ENCODE measurements at regions not wholly inside any gene's neighbourhood (a gene's known extent, or its start where the extent isn't known, plus 50 kb on each side); places are given as distances from the start of the nearest gene placed in this dataset.
"Not testable (repeated sequence)": the region's sequence is repeated elsewhere in the genome, so short reads cannot be mapped to it uniquely, and the experiment has no call there.

DNA sequence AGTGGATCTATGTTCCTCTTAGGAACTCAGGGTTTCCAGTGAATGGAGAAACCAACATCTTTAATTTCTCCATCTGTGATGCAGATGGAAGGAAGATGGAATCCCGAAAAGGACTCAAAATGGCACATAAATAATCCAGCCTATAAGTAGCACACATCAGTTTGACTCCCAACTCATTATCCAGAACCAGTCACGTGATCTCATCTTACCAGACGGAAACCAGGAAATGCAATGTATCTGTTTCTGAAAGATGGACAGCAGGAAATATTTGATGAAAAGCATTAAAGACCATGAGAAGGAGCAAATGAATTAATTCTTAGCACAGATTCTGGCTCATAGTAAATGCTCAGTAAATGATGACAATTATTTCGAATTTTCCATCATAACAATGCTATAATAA is 443.1 kb upstream of the FMR1 start:
- no peak for DNase-seq

DNA sequence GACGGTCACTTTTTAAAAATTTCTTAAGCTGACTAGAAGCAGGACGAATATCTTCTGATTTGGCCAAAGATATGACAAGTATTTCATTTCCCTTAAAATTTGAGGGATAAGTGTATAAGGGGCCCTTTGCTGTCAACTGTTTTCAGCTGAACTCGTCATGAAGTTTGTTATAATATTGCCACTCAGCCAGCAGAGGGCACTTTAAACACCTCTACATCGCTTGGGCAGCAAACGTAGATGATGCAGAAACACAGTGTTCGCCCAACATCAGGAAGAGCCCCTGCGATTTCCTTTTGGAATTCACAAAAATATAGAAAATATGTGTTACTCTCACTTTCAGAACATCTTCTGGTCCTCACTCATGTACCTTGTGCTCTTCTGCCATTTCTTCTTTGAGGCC is 435.7 kb upstream of the FMR1 start:
- DNase-seq, result peak in 1 of 51 donors; percentile 0

DNA sequence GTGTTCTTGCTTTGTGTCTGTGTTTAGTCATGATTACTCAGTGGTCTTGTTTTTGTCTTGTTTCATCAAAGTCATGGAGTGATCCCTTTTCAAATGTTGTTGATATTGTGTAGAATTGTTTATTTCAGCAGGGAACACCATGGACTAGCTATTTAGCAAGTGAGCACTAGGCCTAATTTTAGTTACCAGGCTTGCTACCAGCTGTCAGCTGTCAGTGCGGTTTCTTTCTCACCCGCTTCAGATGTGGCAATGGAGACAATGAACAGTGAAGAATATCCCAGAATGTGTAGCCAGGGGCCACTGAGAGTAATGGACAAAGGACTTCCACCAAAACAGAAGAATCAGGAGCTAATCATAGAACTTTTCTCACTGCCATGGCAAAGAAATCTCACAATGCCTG is 432.8 kb upstream of the FMR1 start:
- no peak for DNase-seq

DNA sequence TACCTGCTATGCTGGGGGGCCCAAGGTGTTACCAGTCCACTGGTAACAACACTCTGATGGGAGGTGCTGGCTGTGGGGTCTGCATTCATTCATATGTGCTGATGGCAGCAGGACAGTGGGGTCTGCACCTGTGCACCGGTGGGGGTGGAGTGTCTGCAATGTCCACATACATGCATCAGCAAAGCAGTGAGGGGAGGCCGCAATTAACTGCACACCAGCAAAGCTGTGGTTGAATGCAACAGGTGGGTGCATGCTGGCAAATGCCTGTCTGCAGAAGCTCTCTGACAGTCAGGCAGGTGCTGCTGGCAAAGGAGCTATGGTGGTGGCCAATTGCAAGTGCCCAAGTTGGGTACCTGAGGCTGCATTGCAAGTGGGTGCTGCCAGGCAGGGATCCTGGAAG is 426.5 kb upstream of the FMR1 start:
- no peak for DNase-seq

DNA sequence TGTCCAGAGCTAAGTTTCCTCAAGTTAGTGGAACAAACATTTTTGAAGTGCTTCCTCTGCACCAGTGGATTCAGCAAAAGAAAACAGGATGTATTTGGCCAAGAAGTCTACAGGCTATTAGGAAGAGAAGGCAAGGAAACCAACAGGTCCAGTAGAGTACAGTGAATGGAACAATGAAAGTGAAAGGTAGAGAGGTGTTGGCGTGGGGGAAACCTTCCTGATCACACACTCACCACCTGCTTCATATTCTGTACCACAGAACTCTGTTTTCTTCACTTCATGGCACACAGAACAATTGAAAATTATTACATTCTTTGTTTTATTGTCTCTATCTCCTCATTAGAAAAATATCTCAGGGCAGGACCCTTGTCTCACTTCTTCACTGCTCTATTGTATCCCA is 417.4 kb upstream of the FMR1 start:
- no peak for DNase-seq

DNA sequence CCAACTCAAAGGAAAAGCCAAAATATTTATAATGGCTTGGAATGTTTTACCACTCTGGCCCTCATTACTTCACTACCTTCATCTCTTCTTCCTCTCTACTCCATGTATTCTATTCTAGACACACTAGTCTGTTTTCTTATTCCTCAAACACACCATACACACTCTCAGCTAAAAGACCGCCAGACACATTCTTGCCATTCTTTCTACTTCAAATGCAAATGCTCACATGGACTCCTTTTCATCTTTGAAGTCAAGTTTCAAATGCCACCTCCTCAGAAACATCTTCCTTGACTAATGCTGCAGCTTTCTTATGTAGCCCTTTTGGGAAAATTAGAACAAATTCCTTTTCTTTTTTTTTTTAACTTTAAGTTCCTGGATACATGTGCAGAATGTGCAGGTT is 412.9 kb upstream of the FMR1 start:
- no peak for DNase-seq

DNA sequence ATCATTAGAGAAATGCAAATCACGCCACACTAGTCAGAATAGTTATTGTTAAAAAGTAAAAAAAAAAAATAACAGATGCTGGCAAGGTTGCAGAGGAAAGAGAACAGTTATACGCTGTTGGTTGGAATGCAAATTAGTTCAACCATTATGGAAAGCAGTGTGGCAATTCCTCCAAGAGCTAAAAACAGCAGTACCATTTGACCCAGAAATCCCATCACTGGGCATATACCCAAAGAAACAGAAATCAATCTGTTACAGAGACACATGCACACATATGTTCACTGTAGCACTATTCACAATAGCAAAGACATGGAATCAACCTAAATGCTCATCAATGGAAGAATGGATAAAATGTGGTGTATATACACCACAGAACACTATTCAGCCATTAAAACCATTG is 388.7 kb upstream of the FMR1 start:
- DNase-seq, result no peak

DNA sequence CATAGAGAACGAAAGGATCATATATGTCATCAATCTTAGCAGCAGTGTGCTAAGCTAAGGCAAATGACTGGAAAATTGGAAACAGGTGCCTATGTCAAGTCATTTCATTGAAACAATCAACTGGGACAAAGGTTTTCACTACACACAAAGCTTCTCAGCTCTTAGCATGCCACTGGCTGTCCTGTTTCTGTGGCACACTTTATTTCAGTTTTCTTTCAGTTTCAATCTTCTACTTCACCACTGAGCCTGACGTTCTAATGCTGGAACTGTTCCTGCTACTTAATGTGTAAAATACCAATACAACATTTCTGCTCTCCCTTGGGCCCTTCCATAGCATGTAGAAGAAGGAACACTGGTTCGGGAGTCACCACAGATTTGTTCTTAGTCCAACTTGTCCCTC is 378.3 kb upstream of the FMR1 start:
- DNase-seq, result no peak

DNA sequence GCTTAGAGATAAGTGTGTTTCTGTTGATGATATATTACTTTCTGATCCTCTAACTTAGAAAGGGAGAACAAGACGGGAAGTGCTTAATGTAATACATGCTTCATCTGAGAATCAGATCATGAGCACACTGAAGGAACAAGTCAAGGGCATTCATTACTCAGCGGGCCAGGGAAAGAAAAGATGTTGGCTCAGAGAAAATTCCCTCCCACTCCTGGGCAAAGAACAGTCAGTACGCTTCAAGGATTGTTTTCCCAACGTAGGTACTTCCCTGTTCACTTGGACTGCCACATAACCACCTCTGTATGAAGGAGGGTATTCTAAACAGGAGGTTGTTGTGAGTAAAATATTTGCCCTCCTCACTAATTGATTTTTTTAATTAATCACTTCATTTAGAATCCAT is 374.5 kb upstream of the FMR1 start:
- no peak for DNase-seq

DNA sequence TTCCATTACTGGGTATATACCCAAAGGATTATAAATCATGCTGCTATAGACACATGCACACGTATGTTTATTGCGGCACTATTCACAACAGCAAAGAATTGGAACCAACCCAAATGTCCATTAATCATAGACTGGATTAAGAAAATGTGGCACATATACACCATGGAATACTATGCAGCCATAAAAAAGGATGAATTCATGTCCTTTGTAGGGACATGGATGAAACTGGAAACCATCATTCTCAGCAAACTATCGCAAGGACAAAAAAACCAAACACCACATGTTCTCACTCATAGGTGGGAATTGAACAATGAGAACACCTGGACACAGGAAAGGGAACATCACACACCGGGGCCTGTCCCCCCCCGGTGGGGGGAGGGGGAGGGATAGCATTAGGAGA is 363.7 kb upstream of the FMR1 start:
- DNase-seq, result not testable (repeated sequence)

DNA sequence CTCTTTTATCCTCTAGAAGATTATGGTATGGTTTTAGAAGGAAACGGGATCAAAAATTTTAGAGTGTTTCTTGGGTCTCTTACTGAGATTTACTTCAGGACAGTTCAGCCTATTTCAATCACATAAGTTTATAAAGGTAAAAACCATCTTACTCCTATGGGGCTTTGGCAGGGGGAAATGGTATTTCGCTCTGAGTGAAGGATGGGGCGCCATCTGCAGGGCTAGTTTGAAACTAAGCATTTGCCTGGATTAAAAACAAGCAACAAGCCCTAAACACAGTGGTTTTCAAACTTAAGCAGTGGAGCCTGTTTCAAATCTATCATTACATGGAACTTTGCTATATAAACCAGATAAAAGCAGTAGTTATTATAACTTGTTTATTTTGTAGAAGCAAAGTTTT is 361.5 kb upstream of the FMR1 start:
- peak in 1 of 51 donors; percentile 0 for DNase-seq

DNA sequence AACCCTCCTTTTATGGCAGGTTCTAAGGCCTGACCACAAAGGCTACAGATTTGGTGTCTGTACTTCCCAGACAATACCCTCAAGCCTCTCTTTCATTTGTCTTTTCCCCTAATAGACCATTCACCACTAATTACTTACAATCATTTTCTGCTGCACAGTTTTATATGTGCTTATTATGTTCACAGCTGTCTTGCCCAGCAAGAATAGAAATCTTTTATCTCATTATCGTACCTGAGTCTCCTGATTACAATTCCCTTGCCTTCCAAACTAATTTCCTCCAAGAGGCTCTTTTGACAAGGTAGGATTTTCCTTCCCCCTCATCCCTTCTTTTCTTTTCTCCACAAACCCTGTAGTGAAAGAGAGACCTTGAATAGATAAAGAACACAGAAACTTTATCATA is 352.5 kb upstream of the FMR1 start:
- no peak for DNase-seq

DNA sequence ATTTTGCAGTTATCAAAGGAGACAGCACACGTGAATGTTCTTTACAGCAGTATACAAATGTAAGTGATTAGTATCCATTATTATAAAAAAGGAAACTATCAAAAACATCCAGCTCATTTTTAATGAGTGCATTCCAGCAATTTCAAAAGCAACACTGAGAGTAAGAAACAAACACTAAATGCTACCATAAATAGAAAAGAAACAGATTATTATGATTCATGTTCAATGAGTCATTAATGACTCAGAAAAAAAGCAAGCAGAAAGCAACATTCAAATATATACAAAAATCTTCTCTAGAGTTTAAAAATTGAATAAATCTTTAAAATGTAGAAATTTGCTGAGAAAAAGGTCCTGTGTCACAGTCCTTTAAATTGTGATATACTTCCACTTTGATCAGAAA is 346.5 kb upstream of the FMR1 start:
- DNase-seq, result no peak

DNA sequence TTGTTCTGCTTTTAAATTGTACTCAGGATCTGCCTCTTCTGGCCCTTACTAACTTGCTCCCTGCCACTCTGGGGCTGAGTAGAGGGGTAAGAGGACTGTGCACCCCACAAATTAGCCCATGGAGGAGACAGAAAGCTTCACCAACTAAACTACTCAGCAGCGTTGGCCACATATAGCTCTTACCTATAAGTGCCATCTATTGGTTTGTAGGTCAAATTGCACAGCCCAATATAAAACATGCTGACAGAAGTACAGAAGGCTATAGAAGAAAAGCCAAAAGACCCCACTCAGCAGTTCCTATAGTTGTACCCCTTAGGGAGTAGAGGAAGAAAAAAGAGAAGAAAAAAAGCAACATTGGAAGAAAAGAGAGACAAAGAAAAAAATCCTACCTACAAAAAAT is 341.2 kb upstream of the FMR1 start:
- no peak for DNase-seq

DNA sequence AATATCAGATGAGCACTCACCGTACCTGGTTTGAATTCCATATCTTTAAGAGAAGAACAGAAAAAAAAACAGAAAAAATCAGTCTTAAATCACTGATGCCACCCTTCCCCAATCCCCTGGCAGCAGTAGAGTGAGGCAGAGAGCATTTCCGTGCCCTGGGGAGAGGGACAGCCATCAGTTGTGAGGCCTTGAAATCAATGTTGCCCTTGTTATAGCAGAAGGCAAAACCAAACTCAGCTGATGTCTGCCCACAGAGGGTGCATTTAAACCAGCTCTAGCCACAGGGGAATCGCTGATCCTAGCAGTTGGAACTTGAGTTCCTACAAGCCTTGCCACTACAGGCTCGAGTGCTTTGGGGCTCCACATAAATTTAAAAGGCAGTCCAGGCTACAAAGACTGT is 338.5 kb upstream of the FMR1 start:
- no peak for DNase-seq

DNA sequence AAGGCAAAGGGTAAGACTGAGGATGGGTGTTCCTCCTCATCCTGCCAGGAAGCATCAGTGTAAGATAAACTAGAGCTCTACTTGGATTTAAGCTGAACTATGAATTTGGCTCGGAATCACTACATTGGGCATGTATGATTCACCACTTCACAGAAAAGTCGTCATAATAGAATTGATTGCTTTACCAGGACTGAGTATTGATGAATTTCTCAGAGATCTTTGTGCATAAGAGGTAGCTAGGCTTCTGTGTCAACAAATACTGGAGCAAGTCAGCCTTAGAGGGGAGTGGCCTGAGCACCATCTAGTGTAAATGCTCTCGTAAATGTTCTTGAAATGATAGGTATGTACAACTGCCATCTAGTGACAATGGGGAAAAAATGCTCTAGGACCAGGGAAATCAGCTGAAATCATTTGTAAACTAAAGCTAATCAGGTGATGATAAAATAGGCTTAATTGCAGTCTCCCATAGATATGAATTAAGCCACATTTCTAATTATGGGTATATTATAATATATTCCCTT is 309.5 kb upstream of the FMR1 start:
- DNase-seq, result no peak

DNA sequence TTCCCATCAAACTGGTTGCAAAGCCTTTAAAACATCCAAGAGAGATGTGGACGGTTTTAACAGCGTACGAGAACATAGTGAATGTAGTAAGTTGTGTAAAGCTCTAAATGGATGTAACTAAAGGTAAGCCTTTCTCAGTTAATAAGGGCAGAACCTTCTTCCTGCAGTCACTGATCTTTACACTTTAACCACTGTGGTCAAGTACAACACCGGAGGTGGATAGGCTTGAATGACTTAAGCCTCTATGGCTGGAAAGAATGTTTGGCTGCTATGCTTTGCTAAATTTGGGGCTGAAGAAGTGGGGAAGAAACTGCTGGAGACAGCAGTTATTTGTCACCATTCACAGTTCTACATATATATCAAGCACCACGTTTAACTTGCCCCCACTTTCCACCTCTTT is 285.1 kb upstream of the FMR1 start:
- no peak for DNase-seq

DNA sequence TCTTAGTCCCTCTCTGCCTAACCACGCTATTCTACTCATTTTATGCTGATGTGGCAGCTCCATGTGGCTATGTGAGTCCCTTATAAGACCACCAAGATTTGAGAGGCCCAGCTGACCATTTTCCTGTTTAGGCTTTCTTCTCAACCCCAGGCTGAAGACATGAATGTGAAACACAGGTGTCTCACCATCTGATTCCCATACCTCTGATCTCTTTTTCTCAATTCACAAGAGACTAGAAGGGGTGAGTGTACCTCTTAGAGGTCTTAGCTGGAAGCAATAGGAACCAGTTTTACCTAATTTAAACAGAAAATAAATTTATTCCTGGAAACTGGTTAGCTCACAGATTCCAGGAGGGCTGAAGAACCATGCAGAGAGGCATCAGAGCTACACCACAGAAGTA is 276.5 kb upstream of the FMR1 start:
- no peak for DNase-seq

DNA sequence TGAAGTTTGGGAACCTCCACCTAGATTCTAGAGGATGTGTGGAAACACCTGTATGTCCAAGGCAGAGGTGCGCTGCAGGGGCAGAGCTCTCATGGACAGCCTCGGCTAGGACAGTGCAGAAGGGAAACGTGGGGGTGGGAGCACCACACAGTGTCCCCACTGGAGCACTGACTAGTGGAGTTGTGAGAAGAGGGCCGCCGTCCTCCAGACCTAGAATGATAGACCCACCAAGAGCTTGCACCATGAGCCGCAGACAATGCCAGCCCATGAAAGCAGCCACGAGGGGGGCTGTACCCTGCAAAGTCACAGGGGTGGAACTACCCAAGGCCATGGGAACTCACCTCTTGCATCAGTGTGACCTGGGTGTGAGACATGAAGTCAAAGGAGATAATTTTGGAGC is 274.5 kb upstream of the FMR1 start:
- no peak for DNase-seq

DNA sequence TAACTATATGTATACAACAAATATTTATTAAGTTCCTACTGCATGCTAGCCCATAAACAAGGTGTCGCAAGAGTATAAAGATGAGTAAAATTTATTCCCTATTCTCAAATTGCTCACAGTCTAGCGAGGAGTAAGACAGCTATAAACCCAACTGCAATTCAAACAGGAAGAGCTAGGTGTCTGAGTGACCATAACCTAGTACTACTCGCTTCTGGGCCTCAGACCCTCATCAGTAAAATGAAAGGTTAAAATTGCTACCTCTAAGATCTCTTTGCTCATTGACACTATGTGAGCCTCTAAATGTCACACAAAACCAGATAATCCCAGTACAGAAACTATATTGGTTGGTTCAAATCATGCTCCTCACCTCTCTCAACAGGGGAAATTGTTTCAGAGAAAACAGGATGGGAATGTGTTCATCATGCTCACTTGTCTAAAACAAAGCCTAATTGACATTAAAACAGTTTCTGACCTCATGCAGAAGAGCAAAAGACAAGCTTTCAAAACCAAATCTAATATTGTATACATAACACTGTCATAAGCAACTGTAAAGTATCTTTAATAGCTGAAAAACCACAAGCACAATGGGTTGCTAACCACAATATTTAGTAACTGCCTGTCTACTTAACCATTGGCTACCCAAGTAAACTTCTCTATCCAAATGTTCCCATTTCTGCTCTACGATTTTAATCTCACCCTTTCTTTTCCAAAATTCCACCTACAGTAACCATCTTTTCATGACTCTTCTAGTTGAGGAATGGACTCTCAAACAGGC is 264.6 kb upstream of the FMR1 start:
- DNase-seq, result no peak

DNA sequence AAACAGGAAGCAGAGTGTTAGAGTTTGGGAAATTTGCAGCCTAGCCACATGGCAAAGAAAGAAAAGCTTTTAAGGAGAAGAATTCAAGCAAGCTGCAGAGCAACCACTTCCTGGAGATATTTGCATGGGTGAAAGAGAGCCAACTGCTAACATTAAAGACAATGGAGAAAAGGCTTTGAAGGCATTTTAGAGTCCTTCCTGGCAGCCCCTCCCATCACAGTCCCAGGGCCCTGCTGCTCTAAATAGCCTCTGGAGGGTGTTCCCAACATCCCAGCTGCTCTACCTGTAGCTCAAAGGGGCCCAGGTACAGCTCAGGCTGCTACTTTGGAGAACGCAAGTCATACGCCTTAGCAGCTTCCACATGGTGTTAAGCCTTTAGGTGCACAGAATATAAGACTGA is 235.9 kb upstream of the FMR1 start:
- no peak for DNase-seq

DNA sequence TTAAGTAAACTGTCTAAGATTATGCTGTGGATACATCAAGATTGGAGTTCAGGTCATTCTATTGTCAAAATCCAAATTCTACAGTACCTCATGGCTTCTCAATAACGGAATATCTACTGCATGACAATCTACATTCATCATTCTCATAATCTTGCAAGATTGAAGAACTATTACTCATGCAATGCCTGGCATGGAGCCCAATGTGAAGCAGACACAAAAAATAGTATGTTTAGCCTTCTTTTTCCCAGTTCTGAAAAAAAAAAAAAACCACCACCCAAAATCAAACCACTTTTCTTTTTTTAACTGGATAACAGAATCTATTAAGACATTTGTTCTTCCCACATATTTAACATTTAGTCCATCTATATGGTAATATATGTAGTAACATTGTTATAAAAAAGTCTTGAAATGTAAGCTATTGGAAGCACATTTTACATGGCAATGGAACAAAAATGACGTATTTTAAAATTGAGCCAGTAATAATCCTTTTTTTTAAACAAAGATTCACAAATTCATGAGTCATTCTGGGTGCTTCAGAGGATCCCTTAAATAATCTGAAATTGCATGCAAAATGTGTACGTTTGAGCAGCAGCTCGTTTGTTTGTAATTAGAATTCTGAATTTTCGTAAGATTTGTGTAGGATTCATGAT is 232.2 kb upstream of the FMR1 start:
- DNase-seq, result no peak

DNA sequence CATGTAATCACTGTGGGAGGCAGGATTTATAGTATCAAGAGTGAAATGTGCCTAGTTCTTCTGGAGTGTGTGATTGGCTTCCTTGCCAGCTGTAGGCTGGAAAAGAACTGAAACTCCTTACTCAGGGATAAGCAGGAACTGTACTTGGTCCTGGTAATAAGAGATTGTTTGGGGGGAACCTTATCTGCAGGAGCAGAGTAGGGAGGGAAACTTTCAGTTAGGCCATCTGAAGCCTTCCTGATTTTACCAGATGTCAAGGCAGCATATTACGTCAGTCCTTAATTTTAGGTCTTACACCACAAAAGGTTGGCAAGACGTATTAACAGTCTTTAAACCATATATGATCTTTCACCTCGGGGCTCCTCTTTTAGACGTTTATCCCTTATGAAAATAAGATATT is 231.5 kb upstream of the FMR1 start:
- DNase-seq, result no peak

DNA sequence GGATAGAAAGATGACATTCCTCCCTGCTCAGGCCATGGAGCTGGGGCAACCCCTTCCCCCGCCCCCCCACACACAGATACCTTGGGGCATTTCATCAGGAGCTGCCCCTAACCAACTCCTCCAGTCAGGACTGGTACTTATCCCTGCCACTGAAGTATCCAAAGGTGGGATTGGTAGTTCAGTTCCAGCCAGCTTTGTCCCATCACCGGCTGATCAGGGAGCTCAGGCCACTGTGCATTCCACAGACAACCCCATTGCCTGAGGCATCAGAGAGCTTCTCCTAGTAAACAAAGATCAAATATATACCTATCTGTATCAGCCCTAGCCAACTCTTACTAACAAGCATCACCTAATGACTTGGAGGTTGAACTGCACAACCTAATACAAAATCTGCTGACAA is 218.2 kb upstream of the FMR1 start:
- DNase-seq, result no peak
